HG03521 (cell line): ENCODE measurements at regions not wholly inside any gene's neighbourhood (a gene's known extent, or its start where the extent isn't known, plus 50 kb on each side); places are given as distances from the start of the nearest gene placed in this dataset.

ENCODE experiments used
- ATAC-seq: cut with Tn5 transposase; IDR thresholded peaks from one replicate; pipeline ENCODE4 v1.9.1; 2021; ENCODE audit warnings: mild to moderate bottlenecking, moderate library complexity; ENCODE audit not compliant: unreplicated experiment

- ATAC-seq = no peak
These were observed 749.1 kb upstream of the SORCS1 start for GRCh38 chr10:107913317-107914294.

- ATAC-seq = no peak
These were observed 736.6 kb upstream of the SORCS1 start for GRCh38 chr10:107901076-107901475.

DNA sequence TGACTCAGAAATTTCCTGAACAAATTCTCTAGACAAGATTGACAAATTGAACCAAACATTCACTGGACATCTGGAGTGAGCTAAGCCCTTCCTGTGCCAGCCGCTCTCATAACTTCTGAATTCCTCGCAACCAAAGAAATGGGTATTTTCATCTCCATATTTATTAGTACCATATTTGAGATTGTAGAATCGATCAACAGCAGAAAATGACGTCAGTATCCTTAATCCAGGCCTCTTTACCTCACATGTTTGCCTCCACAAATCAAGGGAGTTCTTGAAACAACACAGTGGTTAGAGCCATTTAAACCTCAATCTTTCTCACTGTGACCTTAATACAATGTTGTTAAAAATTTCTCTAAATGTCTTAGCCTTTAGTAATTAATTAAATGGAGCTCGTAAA lies 735.6 kb upstream of the SORCS1 start:
- no peak for ATAC-seq

DNA sequence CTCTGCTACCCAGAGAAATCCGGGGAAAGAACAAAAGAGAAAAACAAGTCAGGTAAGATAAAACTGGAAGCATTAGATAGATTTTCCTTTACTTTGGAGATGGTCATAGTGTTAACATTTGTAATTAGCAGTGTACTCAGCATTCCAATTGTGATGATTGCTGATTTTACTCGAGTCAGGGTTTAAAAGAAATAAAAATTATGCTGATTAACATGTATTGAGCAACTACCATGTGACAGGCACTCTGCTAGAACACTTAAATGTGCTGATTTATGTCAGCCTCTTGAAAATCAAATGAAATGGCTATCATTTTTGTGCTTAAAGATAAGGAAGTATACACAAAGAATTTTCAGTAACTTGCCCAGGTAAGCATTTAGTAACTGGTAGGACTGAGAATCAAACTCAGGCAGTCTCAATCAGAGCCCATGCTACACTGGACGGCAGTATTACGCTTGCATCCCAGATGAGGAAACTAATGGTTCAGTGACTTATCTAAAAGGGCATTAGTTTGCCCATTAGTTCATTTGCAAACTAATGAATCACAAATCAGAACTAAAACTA lies 735.1 kb upstream of the SORCS1 start:
- no peak for ATAC-seq

DNA sequence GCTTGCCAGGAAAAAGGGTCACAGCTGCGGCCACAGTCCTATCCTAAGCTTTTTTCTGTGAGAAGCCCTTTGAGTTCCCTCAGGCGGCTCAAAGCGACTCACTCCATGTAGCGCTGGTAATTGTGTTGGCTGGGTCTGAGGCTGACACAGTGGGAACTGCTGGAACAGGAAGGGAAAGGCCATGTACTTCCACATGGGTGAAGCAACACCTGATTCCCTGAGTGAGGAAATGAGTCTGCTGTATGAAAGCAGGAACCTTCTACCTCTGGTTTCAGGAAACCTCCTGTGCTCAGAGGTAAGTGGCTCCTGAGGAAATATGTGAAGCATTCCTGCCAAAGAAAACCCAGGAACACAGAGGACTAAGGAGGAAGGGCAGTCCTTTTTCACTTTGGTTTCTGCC lies 734.6 kb upstream of the SORCS1 start:
- ATAC-seq = no peak

DNA sequence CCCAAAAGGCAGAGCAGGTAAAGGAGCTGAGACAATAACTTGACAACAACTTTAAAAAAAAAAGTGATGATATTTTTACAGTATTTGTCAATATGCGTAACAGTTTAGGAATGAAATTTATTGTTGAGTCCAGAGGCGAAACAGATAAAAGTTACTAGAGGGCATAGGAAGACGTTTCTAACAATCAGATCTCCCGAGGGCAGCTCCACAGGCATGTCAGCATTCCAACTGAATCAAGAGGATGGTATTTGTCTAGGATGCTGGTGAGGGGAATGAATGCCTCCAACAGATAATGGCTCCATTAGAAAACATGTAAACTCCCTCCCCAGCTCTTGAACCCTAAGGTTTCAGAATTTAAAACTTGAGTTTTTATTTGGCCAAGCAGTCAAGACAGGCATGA lies 733.9 kb upstream of the SORCS1 start:
- ATAC-seq = no peak

- ATAC-seq = no peak
These were observed 730.0 kb upstream of the SORCS1 start for GRCh38 chr10:107894516-107894915.

DNA sequence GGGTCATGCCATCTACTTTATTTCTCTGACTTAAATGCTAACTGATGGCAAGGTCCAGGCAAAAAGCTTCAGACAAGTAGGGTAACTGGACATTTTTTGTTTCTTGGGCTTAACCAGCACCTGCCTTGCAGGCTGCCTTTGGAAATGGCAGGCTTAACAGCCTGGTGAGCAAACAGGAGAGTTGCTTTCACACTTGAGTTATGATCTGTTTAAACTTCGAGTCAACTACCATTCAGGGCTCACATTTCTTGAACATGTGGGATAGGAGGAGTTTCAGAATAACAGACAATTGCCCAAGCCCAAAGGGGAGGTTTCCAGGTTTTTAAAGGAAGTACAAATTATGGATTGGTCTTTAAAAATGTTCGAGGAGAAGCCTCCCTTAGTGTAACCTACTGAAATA lies 724.6 kb upstream of the SORCS1 start:
- no peak for ATAC-seq

- ATAC-seq = no peak
These were observed 715.7 kb upstream of the SORCS1 start for GRCh38 chr10:107880185-107880584.

DNA sequence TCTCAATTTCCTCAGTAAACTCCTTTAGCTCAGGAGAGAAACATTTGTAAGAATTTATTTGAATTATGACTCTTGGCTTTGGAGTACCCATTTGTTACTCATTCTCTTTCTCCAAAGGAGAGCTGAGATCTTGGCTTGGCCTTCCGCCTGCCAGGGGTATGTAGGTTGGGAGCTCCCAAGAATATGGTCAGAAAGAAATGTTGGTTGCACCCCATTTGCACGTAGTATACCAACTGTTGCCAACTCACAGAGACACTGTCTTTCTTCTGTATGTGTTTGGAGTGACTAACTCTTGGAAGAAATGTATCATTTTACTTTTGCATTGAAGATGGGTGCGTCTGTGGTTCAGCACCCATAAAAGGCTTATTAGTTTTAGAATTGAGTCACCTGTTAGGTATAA lies 708.5 kb upstream of the SORCS1 start:
- ATAC-seq = no peak

- no peak for ATAC-seq
These were observed 701.2 kb upstream of the SORCS1 start for GRCh38 chr10:107865691-107866090.

DNA sequence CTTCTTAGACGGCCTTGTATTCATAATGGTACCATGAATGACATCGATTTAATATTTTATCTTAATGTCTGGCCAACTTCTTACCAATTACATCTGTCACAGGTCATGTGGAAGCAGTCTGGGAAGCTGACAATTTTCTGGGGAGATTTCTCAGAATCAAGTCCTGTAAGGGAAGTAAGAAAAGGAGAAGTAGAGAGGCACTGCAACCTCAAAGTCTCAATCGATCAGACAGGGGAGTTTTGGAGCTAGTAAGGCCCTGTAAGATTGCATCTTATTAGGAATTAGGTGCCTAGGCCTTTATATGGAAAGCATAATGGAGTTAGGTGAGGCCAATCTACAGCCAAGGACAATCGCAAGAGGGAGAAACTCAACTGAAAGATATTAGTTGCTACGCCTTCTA lies 694.6 kb upstream of the SORCS1 start:
- ATAC-seq = no peak

DNA sequence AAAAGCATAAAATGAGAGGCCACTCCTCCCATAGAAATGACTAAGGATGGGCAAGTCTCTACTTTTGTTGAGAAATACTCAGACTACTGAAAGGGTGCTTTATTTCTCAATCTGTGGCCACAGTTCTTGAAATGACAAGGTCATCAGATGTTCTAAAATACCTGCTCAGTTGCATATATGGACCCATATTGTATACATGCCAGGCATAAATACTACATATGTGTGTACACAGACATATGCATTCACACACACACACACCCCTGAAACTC lies 691.5 kb upstream of the SORCS1 start:
- no peak for ATAC-seq

GRCh38 chr10:107855301-107856046 lies 691.0 kb upstream of the SORCS1 start:
- no peak for ATAC-seq

DNA sequence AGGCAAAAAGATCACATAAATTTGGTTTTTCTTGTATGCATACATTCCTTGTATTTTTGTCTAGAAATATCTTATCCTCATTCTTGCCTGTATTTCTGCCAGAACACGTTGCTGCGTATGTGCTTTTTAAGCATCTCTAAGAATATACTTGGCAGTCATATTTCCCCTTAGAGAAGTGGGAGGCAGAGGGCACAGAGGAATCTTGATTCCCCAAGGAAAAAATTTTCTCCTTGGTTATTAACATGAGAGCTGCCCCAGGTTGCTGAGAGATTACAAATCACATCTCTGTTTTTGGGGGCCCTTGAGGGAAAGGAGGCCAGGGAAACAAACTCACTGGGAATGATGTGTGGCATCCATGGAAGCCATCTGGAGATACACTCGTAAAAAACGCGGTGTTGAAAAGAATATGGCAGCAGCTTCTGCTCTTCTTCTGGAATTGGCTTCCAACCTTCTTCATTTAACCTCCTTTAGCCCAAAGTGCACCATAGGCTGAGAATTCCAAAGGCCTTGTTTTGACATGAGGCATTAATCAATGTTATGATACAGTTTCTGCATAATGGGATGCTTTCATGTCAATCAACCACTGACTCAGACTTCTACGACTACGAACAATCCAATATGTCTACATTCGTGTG lies 684.3 kb upstream of the SORCS1 start:
- no peak for ATAC-seq

DNA sequence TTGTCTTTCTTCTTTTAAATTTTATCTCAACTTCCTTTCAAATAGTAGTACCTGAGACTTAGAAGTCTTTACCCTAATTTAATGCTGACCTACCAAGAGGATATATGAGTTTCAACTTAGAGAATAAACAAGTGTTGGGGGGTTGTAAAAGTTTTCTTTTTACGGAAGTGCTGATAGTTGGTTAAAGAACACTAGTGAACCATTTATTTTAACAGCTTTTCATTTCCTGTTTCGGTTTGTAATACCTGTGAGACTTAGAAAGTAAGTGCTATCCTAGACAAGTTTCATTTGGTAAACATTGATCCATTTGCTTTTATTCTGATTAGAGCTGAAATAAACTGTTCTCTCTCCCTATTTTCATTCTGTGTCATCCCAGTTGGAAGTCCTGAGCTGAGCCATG lies 683.1 kb upstream of the SORCS1 start:
- no peak for ATAC-seq

GRCh38 chr10:107834706-107835105 lies 670.2 kb upstream of the SORCS1 start:
- ATAC-seq = no peak

GRCh38 chr10:107831772-107832171 lies 667.3 kb upstream of the SORCS1 start:
- no peak for ATAC-seq

- no peak for ATAC-seq
These were observed 664.7 kb upstream of the SORCS1 start for GRCh38 chr10:107829161-107829560.

GRCh38 chr10:107826171-107826570 lies 661.7 kb upstream of the SORCS1 start:
- no peak for ATAC-seq

- ATAC-seq = no peak
These were observed 650.5 kb upstream of the SORCS1 start for GRCh38 chr10:107814865-107815487.
